ENCODE measurements at regions not wholly inside any gene's neighbourhood (a gene's known extent, or its start where the extent isn't known, plus 50 kb on each side); places are given as distances from the start of the nearest gene placed in this dataset.
"Not testable (repeated sequence)": the region's sequence is repeated elsewhere in the genome, so short reads cannot be mapped to it uniquely, and the experiment has no call there.

DNA sequence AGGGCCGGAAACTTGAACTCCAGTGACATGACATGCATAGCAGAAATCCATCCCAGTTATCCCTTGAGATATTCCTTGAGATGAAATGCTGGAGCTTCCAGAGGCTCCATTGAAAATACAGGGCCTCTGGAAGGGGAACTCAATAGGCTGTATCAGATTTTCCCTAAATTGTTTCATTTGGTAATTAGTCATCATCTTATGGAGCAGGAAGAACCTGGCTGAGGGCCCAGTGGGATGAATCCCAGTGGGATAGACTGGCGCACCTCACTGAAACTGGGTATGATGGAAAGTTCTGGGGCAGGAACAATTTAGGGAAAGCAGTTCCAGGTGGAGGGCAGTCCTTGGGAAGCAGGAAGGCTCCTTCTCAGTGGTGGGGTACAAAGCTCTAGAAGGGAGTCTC is 307.8 kb upstream of the DIPK2B start:
- no peak for DNase-seq

DNA sequence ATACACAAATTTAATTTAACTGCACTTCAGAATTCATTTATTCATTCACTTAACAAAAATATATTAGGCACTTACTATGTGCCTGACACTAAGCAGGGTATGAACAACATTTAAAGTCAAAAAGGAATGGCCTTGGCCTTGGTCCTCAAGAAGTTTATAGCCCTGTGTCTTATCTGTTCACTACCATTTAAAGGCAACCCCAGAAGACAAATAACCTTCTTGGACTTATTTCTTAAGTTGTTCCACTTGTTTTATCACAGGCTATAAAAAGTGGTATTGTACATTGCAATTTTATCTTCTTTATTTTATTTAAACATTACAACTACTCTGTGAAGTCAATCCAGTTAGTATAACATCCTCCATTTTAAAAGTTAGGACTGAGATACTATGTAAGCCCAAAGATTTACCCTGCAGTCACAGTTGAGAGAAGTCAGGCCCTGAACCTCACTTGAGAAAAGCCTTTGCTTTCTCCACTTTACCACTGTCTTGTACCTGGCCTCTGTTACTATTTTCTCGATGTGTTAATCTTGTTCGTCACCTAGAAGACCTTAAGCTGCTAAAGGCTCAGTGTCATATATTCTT is 305.6 kb upstream of the DIPK2B start:
- DNase-seq, result no peak

DNA sequence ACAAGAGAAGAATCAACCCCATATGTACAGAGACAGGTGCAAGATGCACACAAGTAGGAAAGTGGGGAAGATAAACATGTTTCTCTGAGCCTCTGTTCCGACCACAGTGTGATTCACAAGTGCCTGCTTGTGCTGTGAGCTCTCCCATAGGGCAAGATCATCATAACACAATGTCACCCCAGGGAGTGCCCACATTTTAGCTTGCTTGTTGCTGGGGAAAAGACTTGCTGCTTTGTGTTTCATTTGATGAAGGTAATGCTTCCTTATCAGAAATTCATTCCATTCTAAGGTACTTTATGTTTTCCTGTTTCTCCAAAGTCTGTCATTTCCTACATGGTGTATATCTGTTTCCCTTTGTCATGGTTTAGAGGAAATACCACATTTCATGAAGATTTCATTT is 304.5 kb upstream of the DIPK2B start:
- DNase-seq, result no peak

DNA sequence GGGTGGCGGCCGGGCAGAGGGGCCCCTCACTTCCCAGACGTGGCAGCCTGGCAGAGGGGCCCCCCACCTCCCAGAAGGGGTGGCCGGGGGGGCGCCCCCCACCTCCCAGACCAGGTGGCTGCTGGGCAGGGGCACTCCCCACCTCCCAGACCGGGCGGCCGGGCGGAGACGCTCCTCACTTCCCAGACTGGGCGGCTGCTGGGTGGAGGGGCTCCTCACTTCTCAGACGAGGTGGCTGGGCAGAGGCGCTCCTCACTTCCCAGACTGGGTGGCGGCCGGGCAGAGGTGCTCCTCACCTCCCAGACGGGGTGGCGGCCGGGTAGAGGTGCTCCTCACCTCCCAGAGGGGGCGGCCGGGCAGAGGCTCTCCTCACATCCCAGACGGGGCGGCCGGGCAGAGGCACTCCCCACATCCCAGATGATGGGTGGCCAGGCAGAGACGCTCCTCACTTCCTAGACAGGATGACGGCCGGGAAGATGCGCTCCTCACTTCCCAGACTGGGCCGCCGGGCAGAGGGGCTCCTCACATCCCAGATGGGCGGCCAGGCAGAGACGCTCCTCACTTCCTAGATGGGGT is 303.2 kb upstream of the DIPK2B start:
- DNase-seq, result not testable (repeated sequence)

DNA sequence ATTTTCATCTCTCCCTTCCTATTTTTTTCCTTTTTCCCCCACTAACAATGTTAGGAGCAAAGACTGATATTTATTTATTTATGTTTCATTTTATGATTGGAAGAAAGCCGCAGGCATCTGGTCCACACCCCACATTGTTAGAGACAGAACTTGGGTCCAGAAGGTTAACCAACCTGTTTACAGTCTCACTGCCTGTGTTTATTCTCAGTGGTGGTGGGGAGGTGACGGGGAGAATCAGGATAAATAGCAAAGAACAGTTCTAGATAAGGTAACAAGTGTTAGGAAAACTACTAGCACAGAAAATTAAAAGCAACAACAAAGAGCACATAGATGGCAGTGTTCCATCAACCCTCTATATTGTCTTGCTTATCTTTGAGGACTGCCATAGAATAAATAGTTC is 301.7 kb upstream of the DIPK2B start:
- DNase-seq, result no peak

DNA sequence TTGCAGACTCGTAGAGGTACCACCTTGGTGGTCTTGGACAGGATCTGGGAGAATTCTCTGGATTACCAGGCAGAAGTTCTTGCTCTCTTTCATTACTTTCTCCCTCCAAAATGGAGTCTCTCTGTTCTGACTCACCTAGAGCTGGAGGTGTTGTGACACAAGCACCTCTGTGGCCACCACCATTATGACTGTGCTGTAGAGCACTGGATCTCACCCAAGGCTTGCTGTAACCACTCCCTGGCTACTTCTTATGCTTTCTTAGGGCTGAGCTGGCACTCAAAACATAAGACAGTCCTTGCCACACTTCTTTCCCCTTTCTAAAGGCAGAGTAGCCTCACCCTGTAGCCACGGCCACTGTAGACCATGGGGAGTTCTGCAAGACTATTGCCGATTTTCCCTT is 296.6 kb upstream of the DIPK2B start:
- DNase-seq, result no peak

DNA sequence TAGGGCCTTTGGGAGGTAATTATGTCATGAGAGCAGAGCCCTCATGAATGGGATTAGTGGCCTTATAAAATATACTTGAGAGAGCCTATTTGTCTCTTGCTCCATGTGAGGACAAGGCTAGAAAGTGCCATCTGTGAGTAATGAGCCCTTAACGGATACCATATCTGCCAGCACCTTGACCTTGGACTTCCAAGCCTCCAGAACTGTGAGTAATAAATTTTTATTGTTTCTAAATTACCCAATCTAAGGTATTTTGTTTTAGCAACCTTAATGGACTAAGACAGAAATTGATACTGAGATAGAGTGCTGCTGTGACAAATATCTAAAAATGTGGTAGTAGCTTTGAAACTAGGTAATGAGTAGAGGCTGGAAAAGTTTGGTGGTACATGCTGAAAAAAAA is 285.0 kb upstream of the DIPK2B start:
- DNase-seq, result no peak

DNA sequence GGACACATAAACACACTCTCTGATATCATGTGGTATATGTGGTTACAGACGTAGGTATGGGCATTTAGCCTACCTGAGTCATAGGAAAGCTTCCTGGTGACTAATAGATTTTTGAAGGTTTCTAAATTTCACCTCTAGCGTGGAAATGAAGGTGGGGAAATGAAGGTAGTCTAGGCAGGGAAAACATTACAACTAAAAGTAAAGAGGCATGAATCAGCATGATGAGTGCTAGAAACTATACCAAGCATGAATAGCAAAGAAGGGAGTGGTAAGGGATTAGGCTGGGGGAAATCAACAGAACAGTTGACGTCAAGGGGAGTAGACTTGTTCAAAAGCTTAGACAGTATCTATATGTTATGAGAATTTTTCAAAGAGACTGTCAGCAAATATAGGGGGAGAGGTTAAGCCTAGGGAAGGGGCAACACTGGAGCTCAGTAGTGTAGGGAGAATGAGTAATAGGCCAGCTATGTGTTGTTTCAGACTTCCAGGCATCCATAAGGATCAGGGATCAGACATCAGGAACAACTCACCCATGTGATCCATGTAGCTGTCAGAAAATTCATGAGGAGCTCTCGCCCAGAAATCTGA is 279.3 kb upstream of the DIPK2B start:
- DNase-seq, result no peak

DNA sequence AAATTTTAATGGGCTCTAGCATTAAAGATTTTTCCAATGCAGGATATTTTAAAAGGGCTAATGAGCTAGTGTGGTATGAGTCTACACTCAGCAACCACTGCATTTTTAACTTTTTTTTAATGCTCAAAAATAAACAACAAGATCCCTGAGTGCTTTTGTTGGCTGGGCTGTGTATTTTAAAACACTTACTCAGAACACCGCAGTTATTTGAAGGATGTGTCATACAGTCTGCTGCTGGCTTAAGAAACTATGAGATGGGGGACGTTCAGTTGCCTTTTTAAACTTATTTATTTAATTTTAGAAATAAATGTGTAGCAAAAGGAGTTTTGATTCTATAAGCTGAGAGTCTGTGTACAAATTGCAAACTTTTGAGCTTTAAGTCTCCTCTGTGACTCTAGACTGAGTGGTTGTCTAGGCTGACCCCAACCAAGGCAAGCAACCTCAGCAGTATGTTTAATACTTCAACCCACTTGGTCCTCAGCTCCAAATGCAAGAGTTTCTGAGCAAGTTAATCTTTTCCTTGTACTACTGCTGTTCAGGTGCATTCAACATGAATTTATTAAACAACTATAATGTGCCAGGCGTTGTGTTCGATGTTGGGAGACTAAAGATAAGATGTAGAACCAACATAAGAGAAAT is 278.6 kb upstream of the DIPK2B start:
- no peak for DNase-seq

DNA sequence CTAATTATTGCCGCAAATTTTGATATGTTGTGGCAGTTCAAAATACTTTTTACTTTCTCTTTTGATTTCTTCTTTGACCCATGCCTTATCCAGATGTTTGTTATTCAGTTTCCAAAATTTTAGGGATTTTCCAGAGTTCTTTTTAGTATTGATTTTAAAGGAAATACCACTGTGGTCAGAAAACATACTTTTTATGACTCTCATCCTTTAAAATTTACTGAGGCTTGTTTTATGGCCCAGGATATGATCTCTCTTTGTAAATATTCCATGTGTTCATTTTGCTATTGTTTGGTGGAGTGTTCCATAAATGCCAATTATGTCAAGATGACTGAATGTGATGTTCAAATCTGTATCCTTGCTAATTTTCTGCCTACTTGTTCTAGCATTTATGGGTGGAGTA is 272.3 kb upstream of the DIPK2B start:
- no peak for DNase-seq

DNA sequence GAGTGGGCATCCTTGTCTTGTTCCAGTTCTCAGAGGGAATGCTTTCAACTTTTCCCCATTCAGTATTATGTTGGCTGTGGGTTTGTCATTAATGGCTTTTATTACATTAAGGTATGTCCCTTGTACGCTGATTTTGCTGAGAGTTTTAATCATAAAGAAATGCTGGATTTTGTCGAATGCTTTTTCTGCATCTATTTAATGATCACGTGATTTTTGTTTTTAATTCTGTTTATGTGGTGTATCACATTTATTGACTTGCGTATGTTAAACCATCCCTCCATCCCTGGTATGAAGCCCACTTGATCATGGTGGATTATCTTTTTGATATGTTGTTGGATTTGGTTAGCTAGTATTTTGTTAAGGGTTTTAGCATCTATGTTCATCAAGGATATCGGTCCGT is 266.9 kb upstream of the DIPK2B start:
- not testable (repeated sequence) for DNase-seq

DNA sequence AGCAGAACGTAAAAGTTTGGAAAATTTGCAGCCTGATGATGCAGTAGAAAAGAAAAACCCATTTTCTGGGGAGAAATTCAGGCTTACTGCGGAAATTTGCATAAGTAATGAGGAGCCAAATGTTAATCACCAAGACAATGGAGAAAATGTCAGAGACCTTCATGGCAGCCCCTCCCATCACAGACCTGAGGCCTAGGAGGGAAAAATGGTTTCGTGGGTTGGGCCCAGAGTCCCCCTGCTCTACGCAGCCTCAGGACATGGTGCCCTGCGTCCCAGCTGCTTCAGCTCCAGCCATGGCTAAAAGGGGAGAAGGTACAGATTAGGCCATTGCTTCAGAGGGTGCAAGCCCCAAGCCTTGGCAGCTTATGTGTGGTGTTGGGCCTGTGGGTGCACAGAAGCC is 255.1 kb upstream of the DIPK2B start:
- DNase-seq, result not testable (repeated sequence)

DNA sequence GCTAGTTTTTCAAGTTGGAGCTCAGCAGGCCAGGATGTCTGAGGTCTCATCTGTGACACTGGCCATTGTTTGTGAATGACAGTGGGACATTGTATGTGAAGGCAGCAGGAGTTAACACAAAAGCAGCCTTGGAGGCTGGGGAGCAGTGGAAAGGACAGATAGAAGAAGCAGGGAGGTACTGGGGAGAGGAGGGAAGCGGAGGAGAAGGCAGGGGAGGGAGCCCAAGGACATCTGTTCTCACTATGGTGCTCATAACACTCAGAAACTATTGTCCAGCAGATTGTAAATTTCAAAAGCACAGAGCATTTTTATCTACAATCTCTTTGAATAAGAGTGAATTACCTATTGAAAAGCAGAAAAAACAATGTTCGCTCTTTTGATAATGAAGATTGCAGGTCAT is 253.6 kb upstream of the DIPK2B start:
- DNase-seq, result peak in 12 of 58 donors; percentile 0 to 9 (median 2)

DNA sequence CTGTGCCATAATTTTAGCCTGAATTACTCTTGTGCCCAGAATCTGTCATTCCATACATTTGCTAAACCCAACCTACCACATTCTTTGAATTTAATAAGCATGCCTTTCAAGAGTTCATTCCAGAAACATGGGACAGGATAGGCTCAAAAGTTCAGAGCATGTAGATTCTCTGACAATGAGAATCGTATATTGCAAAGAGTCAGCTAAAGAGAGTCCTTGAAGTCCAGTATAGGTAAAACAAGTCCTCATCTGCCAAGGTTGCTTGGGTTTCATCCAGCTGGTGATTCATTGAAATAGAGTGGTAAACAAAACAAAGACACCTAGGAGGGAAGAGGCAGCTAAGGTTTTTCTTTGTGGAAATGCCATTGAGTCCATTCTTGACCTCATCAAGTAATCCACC is 249.3 kb upstream of the DIPK2B start:
- DNase-seq, result no peak

DNA sequence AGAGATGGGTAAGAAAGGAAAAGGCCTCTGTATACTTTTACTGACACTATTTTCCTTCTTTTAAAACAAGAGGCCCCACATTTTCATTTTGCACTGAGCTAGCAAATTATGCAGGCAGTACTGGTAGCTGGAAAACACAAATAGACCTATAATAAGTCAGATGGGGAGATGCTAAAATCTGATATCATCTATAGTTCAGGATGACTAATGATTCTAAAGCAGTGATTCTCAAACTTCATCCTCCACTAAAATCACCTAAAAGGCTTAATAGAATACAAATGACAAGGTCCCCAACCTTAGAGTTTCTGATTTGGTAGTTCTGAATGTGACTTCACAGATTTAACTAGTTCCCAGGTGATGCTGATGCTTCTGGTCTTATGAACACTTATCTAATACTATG is 247.3 kb upstream of the DIPK2B start:
- no peak for DNase-seq

DNA sequence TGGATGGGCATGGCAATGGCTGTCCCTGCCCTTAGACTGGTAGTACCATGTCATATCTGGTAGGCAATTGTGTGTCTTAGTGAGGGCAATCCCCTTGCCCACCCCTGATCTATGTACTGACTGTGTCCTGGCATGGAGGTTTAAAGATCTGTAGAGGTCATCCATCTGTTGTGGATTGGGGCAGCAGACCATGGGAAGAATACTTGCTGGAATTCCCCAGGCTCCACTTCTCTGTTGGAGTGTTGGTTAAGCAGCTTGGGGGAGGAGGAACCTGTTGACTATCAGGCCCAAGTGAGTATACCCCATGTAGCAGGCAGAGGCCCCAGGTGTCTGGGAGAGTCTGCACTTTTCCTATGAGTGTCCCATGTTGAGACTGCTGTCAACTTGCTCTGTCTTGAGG is 246.7 kb upstream of the DIPK2B start:
- DNase-seq, result no peak

DNA sequence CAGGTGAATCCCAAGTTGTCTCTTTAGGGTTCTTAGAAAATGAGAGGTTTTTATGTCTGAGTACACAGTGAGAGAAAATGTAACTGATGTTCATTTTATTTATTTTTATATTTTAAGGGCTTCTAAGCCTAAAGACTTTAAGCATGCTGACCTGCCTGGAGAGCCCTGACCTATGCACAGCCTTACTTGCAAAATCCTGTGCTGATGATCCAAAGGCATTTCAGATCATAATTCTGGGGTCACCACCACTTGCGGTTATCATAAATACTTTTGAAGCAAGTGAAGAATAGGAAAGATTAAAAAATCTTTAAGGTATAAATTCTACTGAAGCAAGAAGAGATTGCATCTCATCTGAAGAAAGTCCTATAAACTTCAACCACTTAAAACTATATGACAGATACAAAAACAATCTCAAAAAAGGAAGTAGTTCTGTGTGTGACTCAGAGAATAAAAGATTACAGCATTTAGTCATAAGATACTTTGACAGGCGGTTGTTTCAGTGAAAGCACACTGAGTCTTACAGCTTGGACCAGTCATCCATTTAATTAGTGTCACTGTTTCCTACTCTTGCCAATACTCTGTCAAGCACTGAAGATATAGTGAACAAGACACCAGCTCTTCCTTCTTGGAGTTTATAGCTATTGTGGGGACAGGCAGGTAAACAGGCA is 245.2 kb upstream of the DIPK2B start:
- no peak for DNase-seq

DNA sequence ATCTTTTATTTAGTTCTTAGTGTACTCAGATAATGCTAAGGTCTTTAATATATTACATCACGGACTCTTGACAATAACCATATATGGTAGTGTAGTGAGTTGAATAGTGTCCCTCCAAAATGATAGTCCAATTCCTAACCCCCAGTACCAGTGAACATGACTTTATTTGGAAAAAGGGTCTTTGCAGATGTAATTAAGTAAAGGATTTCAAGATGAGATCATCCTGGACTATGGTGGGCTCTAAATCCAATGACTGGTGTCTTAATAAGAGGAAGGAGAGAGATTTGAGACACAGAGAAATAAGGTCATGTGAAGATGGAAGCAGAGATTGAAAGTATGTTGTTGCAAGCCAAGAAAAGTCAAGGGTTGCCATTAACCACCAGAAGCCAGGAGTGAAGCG is 236.5 kb upstream of the DIPK2B start:
- no peak for DNase-seq

DNA sequence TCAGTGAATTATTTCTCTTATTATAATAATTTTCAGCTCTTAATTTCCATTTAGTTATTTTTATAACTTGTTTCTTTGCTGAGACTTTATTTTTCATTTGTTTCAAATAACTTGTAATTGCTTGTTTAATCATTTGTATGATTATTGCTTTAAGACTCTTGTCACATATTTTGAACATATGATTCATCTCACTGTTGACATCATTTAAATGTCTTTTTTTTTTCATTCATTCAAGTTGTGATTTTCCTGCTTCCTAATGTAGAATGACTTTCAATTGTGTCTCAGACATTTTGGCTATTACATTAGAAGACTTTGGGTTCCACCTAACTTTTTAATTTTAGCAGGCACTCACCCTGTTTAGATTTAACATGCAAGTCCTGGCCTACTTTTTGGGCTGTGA is 234.8 kb upstream of the DIPK2B start:
- DNase-seq, result no peak

DNA sequence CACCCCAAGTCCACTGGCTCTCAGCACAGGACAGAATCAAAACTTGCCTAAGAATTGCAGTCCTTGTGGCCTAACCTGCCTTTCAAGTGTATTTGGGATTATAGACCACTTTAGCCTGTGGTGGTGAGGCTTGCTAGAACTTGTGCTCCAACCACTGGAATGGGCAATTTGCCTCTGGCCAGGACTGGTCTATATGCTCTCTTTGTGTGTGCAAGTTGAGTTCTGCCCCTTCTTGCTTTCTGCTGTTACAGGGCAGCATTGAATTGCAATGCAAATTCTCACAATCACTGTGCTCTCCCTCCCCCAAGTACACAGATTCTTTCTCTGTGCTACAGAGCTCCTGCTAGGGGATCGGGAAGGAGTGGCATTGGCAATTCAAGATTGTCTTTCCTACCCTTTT is 233.6 kb upstream of the DIPK2B start:
- DNase-seq, result no peak

DNA sequence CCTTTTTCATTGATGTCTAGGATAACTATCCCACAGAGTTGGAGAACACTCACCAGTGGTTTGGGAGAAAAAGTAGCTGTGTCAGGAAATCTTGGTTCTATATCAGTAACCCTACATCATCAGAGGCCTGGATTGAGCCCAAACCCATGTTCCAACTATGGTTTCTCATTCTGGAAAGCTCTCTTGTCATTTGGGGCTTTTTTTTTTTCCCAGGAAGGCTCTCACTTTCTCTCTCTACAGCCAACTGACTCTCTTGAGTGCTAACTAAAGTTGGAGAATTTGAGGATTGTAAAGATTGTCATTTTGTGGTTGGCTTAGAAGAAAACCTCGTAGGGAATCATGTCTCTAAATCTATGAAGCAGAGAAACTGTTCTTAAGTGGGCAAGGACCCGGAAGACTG is 228.2 kb upstream of the DIPK2B start:
- DNase-seq, result no peak

DNA sequence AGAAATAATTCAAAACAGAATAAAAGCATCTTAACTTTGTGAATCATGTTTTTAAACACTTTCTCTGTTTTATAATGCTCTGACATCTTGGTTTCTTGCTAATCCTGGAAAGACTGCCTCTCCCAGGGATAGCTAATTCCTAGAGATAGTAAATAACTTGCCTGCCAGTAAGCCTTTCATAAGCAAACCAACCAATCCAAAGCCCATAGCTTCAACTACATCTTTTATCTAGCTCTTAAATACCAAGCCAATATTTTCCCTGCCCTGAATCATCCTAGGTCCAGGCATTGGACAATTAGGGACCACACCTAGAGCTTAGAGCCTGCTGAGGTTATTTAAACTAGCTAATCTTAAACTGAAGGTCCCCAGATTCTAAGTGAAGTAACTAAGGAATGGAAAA is 223.7 kb upstream of the DIPK2B start:
- no peak for DNase-seq

Measured in anterior cingulate cortex (tissue), 58 donors.